GM18511 (cell line): ENCODE measurements at regions not wholly inside any gene's neighbourhood (a gene's known extent, or its start where the extent isn't known, plus 50 kb on each side); places are given as distances from the start of the nearest gene placed in this dataset.
"Not testable (repeated sequence)": the region's sequence is repeated elsewhere in the genome, so short reads cannot be mapped to it uniquely, and the experiment has no call there.

Experiments
- ATAC-seq: cut with Tn5 transposase; IDR thresholded peaks from one replicate; pipeline ENCODE4 v1.9.1; 2021; ENCODE audit warnings: mild to moderate bottlenecking, moderate library complexity; ENCODE audit not compliant: unreplicated experiment

- ATAC-seq, result not testable (repeated sequence)
Measured at GRCh38 chr7:150169943-150170490, 153.1 kb upstream of the LRRC61 start.

- not testable (repeated sequence) for ATAC-seq
Measured at GRCh38 chr7:150183602-150184001, 139.6 kb upstream of the LRRC61 start.

GRCh38 chr7:150189963-150190362, 133.2 kb upstream of the LRRC61 start:
- ATAC-seq, result peak; percentile 92

GRCh38 chr7:150192541-150192940, 130.6 kb upstream of the LRRC61 start:
- ATAC-seq, result not testable (repeated sequence)

- ATAC-seq, result not testable (repeated sequence)
Measured at GRCh38 chr7:150193866-150194265, 129.3 kb upstream of the LRRC61 start.
